ENCODE measurements at regions not wholly inside any gene's neighbourhood (a gene's known extent, or its start where the extent isn't known, plus 50 kb on each side); places are given as distances from the start of the nearest gene placed in this dataset.

DNA sequence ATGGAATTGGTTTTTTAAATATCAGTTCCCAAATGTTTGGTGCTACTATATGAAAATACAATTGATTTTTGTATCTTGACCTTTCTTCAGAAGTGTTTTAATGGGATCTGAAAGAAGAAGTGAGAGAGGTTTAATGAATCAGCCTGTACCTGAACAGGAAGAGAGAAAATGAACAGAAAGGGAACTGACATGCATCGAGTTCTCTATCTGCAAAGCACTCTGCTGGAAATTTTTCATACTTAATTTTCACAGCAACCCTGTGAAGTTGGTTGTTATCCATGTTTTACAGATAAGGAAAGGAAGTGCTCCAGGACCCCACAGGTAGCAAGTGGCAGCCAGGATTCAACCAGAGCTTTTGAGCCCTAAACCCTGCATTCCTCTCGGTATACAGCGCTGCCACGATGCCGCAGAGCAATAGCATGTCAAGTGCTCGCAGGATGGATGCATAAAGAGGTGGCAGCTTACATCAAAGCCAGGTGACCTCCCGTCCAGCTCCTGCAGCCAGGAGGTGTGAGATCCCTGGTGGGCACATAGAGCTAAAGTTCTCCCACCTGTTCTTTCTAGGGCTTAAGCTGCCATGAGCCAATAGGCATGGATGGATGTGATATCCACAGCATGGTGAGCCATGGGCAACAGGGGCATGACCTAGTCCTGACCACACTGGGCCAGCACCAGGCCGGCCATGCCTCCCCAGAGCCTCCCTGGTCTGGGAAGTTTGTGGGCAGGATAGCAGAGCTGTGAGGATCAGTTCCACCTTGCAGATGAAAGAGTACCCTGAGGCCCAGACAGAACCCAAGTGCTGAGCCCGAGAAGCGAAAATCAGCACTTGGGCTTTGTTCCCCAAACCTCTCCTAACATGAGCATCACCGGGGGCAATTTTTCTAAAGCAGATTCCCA is 57.2 kb downstream of the CALML3 start:
- no peaks in the 10 kb centered on the region for H3K36me3 ChIP-seq (ENCODE audit: control insufficient read depth in 2 of 2, extremely low read depth in 1 of 2, insufficient read depth in 2 of 2, low read length in 2 of 2)
- no peaks in the 10 kb centered on the region for H4K20me1 ChIP-seq (replicated peaks; ENCODE audit: control insufficient read depth, extremely low read depth, insufficient read depth, low read length)
- ChIA-PET POLR2A (no interaction called here), CTCF (interaction anchor here (1.5 to 1.6 kb wide), 2 partner anchors 13 to 41 kb away, joined by 4 to 5 read pairs; no protein-coding TSS in a partner anchor)
- H3K27ac ChIP-seq (ENCODE audit: insufficient read depth, low read depth, low read length) = no peak overlapping the region
- no peak overlapping the region for H3K4me2 ChIP-seq (ENCODE audit: insufficient read depth, low read length)
- dilution Hi-C loops (cut with MboI; ENCODE audit: extremely low pct_ligation_motif_present, low sequenced_read_pairs) = no loop called here
- no peaks in the 10 kb centered on the region for H3K79me2 ChIP-seq (ENCODE audit: control insufficient read depth, insufficient read depth, low read length)
- no peaks in the 10 kb centered on the region for H3K4me1 ChIP-seq (ENCODE audit: control insufficient read depth, extremely low read depth, insufficient read depth, low read length)
- H2AFZ ChIP-seq (ENCODE audit: low read depth, low read length) = no peak overlapping the region
- FAIRE-seq (no peak), DNase-seq (ENCODE audit: low read depth, low spot score) (no peak)
- no peaks in the 10 kb centered on the region for H3K9me1 ChIP-seq (replicated peaks; ENCODE audit: control insufficient read depth, extremely low read depth, insufficient read depth, low read length)
- no peaks in the 10 kb centered on the region for H3K9me3 ChIP-seq (replicated peaks; ENCODE audit: control insufficient read depth, insufficient read depth, low read length)
- TF ChIP-seq POLR2A (IDR thresholded peaks at IDR 0.05; ENCODE audit: low read depth, low read length) (no peak), MYC (IDR thresholded peaks at IDR 0.05; ENCODE audit: low read depth, low read length) (no peak), GATA2 (IDR thresholded peaks at IDR 0.05; ENCODE audit: insufficient read depth, insufficient read length, low read depth, low read length) (no peak), EZH2 (IDR thresholded peaks at IDR 0.05; ENCODE audit: borderline replicate concordance, low read depth, low read length, severe bottlenecking) (no peak), FOS (IDR thresholded peaks at IDR 0.05; ENCODE audit: borderline replicate concordance, insufficient read depth, low read length) (no peak), JUN (IDR thresholded peaks at IDR 0.05; ENCODE audit: borderline replicate concordance, insufficient read depth, insufficient read length, low read depth) (no peak), POLR2AphosphoS5 (IDR thresholded peaks at IDR 0.05; ENCODE audit: insufficient read depth, low read depth, low read length) (no peak)
- TF ChIP-seq, protein P1, sequence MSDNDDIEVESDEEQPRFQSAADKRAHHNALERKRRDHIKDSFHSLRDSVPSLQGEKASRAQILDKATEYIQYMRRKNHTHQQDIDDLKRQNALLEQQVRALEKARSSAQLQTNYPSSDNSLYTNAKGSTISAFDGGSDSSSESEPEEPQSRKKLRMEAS (IDR thresholded peaks at IDR 0.05; ENCODE audit: insufficient read depth, insufficient read length) = no peak
- TF ChIP-seq, protein P2, sequence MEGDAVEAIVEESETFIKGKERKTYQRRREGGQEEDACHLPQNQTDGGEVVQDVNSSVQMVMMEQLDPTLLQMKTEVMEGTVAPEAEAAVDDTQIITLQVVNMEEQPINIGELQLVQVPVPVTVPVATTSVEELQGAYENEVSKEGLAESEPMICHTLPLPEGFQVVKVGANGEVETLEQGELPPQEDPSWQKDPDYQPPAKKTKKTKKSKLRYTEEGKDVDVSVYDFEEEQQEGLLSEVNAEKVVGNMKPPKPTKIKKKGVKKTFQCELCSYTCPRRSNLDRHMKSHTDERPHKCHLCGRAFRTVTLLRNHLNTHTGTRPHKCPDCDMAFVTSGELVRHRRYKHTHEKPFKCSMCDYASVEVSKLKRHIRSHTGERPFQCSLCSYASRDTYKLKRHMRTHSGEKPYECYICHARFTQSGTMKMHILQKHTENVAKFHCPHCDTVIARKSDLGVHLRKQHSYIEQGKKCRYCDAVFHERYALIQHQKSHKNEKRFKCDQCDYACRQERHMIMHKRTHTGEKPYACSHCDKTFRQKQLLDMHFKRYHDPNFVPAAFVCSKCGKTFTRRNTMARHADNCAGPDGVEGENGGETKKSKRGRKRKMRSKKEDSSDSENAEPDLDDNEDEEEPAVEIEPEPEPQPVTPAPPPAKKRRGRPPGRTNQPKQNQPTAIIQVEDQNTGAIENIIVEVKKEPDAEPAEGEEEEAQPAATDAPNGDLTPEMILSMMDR (IDR thresholded peaks at IDR 0.05; ENCODE audit: extremely low read depth in 1 of 2, insufficient read depth in 1 of 2, low read depth in 1 of 2, low read length in 2 of 2) = no peak
- no TSS peak for BruUV-seq (replicated peaks)
- H3K27me3 ChIP-seq (ENCODE audit: control insufficient read depth in 2 of 2, insufficient read depth in 2 of 2, low read length in 2 of 2) = no peaks in the 10 kb centered on the region
- H3K4me3 ChIP-seq (replicated peaks in 1 of 3; ENCODE audit: insufficient read depth in 1 of 3, low read depth in 1 of 3, low read length in 3 of 3) = no peak overlapping the region
- intact Hi-C loops (cut with micrococcal nuclease) = no loop called here
- H3K9ac ChIP-seq (replicated peaks; ENCODE audit: extremely low read depth, insufficient read depth, low read length) = no peak overlapping the region

All from endothelial cell of umbilical vein (primary cell).